SJSA1 (cell line): ENCODE measurements at regions not wholly inside any gene's neighbourhood (a gene's known extent, or its start where the extent isn't known, plus 50 kb on each side); places are given as distances from the start of the nearest gene placed in this dataset.
"Not testable (repeated sequence)": the region's sequence is repeated elsewhere in the genome, so short reads cannot be mapped to it uniquely, and the experiment has no call there.

Source experiments
- DNase-seq, 2 experiments: peaks; one replicate each; pipeline ENCODE4 v3.0.0-alpha.2; 2015 to 2020; ENCODE audit warnings: low spot score in 2 of 2, low read depth in 1 of 2
- H3K27ac ChIP-seq: fragments of 250-450 bp; sonication (Bioruptor Pico); 2 replicates; pipeline ENCODE4 v1.5.1; 2020; ENCODE audit warnings: mild to moderate bottlenecking, moderate library complexity
- H3K27me3 ChIP-seq: fragments of 250-450 bp; sonication (Bioruptor Pico); replicated peaks from 2 replicates; pipeline ENCODE4 v1.5.1; 2020; ENCODE audit warnings: mild to moderate bottlenecking, moderate library complexity
- H3K36me3 ChIP-seq: fragments of 250-450 bp; sonication (Bioruptor Pico); 2 replicates; pipeline ENCODE4 v1.5.1; 2020; ENCODE audit warnings: mild to moderate bottlenecking
- H3K4me1 ChIP-seq: fragments of 250-450 bp; sonication (Bioruptor Pico); replicated peaks from 2 replicates; pipeline ENCODE4 v1.6.1; 2021; ENCODE audit warnings: mild to moderate bottlenecking
- H3K4me3 ChIP-seq: fragments of 250-450 bp; sonication (Bioruptor Pico); 2 replicates; pipeline ENCODE4 v1.5.1; 2020; ENCODE audit warnings: mild to moderate bottlenecking
- H3K9me3 ChIP-seq: fragments of 250-450 bp; sonication (Bioruptor Pico); replicated peaks from 2 replicates; pipeline ENCODE4 v1.5.1; 2020; ENCODE audit warnings: mild to moderate bottlenecking

GRCh38 chr10:78096486-78096885, 62.8 kb downstream of the RPS24 start:
- not testable (repeated sequence) for H3K27ac ChIP-seq, H3K27me3 ChIP-seq

GRCh38 chr10:78102593-78102992, 68.9 kb downstream of the RPS24 start:
- not testable (repeated sequence) for H3K9me3 ChIP-seq, H3K27me3 ChIP-seq, H3K27ac ChIP-seq, H3K4me3 ChIP-seq, DNase-seq, H3K4me1 ChIP-seq, H3K36me3 ChIP-seq

More at GRCh38 chr10:78096486-78096885, 62.8 kb downstream of the RPS24 start:
- not testable (repeated sequence) for H3K9me3 ChIP-seq, DNase-seq, H3K4me3 ChIP-seq, H3K36me3 ChIP-seq, H3K4me1 ChIP-seq

GRCh38 chr10:78109210-78109609, 75.5 kb downstream of the RPS24 start:
- no peak for DNase-seq
- Histone ChIP-seq H3K4me1 (no peaks in the 10 kb centered on the region), H3K27me3 (no peaks in the 10 kb centered on the region; the same call in 1 of the 2 replicates), H3K36me3 (no peaks in the 10 kb centered on the region), H3K27ac (no peak overlapping the region), H3K4me3 (no peak overlapping the region), H3K9me3 (no peaks in the 10 kb centered on the region)

- Histone ChIP-seq H3K4me3 (no peak overlapping the region), H3K9me3 (no peaks in the 10 kb centered on the region), H3K36me3 (no peaks in the 10 kb centered on the region), H3K27me3 (peaks cover 6% of the 10 kb centered on the region; the same call in 1 of the 2 replicates), H3K27ac (no peak overlapping the region), H3K4me1 (no peaks in the 10 kb centered on the region)
- DNase-seq = no peak
These were observed 81.6 kb downstream of the RPS24 start for GRCh38 chr10:78115135-78115853.

GRCh38 chr10:78116361-78116760, 82.7 kb downstream of the RPS24 start:
- H3K27me3 ChIP-seq = peaks cover 6% of the 10 kb centered on the region; the same call in 1 of the 2 replicates
- DNase-seq = no peak
- H3K9me3 ChIP-seq = no peaks in the 10 kb centered on the region
- no peaks in the 10 kb centered on the region for H3K4me1 ChIP-seq
- no peaks in the 10 kb centered on the region for H3K36me3 ChIP-seq
- no peak overlapping the region for H3K4me3 ChIP-seq
- no peak overlapping the region for H3K27ac ChIP-seq

GRCh38 chr10:78118591-78118990, 84.9 kb downstream of the RPS24 start:
- DNase-seq = no peak

GRCh38 chr10:78121801-78122200, 88.1 kb downstream of the RPS24 start:
- no peak overlapping the region for H3K4me3 ChIP-seq
- no peaks in the 10 kb centered on the region for H3K36me3 ChIP-seq
- no peak for DNase-seq
- H3K9me3 ChIP-seq = 0 out of 2 replicates have a peak, but pooled peaks cover 4% of the 10 kb centered on the region
- no peak overlapping the region for H3K27ac ChIP-seq
- H3K27me3 ChIP-seq = 0 out of 2 replicates have a peak, but pooled peaks cover 2% of the 10 kb centered on the region
- H3K4me1 ChIP-seq = no peaks in the 10 kb centered on the region

More at GRCh38 chr10:78118591-78118990, 84.9 kb downstream of the RPS24 start:
- 0 out of 2 replicates have a peak, but pooled peaks cover 4% of the 10 kb centered on the region for H3K9me3 ChIP-seq
- H3K4me1 ChIP-seq = no peaks in the 10 kb centered on the region
- H3K27ac ChIP-seq = no peak overlapping the region
- no peak overlapping the region for H3K4me3 ChIP-seq
- H3K27me3 ChIP-seq = peaks cover 6% of the 10 kb centered on the region; the same call in 1 of the 2 replicates
- H3K36me3 ChIP-seq = no peaks in the 10 kb centered on the region

- H3K36me3 ChIP-seq = no peaks in the 10 kb centered on the region
- H3K4me3 ChIP-seq = no peak overlapping the region
- H3K9me3 ChIP-seq = 0 out of 2 replicates have a peak, but pooled peaks cover 4% of the 10 kb centered on the region
- H3K27ac ChIP-seq = no peak overlapping the region
- no peaks in the 10 kb centered on the region for H3K4me1 ChIP-seq
- no peak for DNase-seq
- H3K27me3 ChIP-seq = no peaks in the 10 kb centered on the region
These were observed 90.5 kb downstream of the RPS24 start for GRCh38 chr10:78124167-78124566.

GRCh38 chr10:78129211-78129610, 95.5 kb downstream of the RPS24 start:
- DNase-seq = no peak
- no peaks in the 10 kb centered on the region for H3K9me3 ChIP-seq
- H3K27ac ChIP-seq = no peak overlapping the region
- H3K27me3 ChIP-seq = no peaks in the 10 kb centered on the region; the same call in 1 of the 2 replicates
- H3K36me3 ChIP-seq = no peaks in the 10 kb centered on the region
- no peak overlapping the region for H3K4me3 ChIP-seq
- H3K4me1 ChIP-seq = no peaks in the 10 kb centered on the region

GRCh38 chr10:78130966-78131710, 97.5 kb downstream of the RPS24 start:
- peaks cover 2% of the 10 kb centered on the region; the same call in 1 of the 2 replicates for H3K27me3 ChIP-seq
- H3K9me3 ChIP-seq = 0 out of 2 replicates have a peak, but pooled peaks cover 1% of the 10 kb centered on the region
- H3K4me3 ChIP-seq = no peak overlapping the region
- no peaks in the 10 kb centered on the region for H3K4me1 ChIP-seq
- DNase-seq = no peak
- no peak overlapping the region for H3K27ac ChIP-seq
- no peaks in the 10 kb centered on the region for H3K36me3 ChIP-seq

GRCh38 chr10:78134773-78135306, 101.2 kb downstream of the RPS24 start:
- no peaks in the 10 kb centered on the region for H3K4me1 ChIP-seq
- H3K4me3 ChIP-seq = no peak overlapping the region
- H3K27ac ChIP-seq = no peak overlapping the region
- no peak for DNase-seq
- peaks cover 13% of the 10 kb centered on the region for H3K27me3 ChIP-seq
- H3K36me3 ChIP-seq = no peaks in the 10 kb centered on the region
- H3K9me3 ChIP-seq = 0 out of 2 replicates have a peak, but pooled peaks cover 4% of the 10 kb centered on the region

- Histone ChIP-seq H3K27me3 (peaks cover 13% of the 10 kb centered on the region), H3K9me3 (0 out of 2 replicates have a peak, but pooled peaks cover 4% of the 10 kb centered on the region), H3K36me3 (no peaks in the 10 kb centered on the region), H3K4me1 (no peaks in the 10 kb centered on the region), H3K27ac (no peak overlapping the region), H3K4me3 (no peak overlapping the region)
- no peak for DNase-seq
These were observed 103.5 kb downstream of the RPS24 start for GRCh38 chr10:78137147-78137546.

- Histone ChIP-seq H3K27ac (no peak overlapping the region), H3K36me3 (no peaks in the 10 kb centered on the region), H3K4me1 (no peaks in the 10 kb centered on the region), H3K9me3 (0 out of 2 replicates have a peak, but pooled peaks cover 4% of the 10 kb centered on the region), H3K4me3 (no peak overlapping the region), H3K27me3 (peaks cover 17% of the 10 kb centered on the region)
- no peak for DNase-seq
These were observed 105.7 kb downstream of the RPS24 start for GRCh38 chr10:78139341-78139740.
